Mucosa of gallbladder (tissue), 1 donor: ENCODE measurements at regions not wholly inside any gene's neighbourhood (a gene's known extent, or its start where the extent isn't known, plus 50 kb on each side); places are given as distances from the start of the nearest gene placed in this dataset.

Experiments
- DNase-seq: peaks from one replicate; pipeline ENCODE4 v3.0.0-alpha.2; 2020; ENCODE audit warnings: low spot score
- donor health status: DM: no; HTN: no; CAD: no.

DNA sequence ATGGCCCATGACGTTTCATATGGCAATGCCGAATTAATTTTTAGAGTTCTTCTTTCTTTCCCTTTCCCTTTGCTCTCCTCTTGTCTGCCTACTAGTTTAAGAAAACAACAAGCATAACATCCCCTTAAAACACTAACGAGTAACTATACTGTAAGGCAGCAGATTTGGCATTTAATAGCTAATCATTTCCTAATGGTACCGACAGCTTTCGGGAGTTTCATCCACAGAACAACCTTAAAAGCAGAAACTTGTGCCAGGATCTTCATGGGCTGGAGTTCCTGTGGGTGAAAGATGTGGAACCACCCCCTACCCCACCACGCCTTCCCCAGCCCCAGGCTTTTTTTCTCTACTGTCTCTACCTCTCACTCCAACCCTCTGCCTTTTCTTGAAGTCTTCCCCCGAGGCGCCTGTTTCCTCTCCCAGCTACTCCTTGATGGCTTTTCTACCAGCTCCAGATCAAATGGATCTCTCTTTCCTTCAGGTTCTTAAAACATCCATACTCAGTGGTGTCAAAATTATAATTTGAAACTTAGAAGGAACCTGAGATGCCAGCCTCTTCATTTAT is 319.5 kb downstream of the PIK3R1 start:
- DNase-seq: no peak

DNA sequence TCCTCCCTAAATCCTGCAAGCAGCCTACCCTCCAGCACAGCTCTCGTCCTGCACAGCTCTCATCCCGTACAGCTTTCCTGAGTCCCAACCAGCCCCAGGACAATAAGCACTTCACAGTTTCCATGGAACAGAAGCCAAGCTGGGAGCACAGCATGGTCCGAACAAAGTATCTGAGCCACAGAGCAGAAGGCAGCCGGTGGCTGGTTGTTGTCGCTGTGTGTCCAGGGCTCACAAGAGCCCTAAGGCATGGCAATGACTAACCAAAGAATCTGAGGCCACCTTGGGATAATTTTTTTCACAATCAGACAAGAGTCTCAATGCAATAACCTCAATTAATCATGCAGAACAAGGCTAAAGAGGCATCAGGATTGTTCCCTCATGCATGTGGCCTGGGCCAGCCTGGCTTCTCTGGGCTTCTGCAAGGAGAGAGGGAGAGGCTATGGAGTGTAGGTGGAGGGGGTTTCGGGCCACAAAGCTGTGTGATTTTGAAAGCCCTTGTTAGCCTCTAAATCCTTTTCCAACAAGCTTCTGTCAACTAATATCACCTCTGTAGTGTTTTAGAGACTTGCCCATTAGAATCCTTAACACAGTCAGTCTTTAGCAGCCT is 323.4 kb downstream of the PIK3R1 start:
- DNase-seq: no peak

DNA sequence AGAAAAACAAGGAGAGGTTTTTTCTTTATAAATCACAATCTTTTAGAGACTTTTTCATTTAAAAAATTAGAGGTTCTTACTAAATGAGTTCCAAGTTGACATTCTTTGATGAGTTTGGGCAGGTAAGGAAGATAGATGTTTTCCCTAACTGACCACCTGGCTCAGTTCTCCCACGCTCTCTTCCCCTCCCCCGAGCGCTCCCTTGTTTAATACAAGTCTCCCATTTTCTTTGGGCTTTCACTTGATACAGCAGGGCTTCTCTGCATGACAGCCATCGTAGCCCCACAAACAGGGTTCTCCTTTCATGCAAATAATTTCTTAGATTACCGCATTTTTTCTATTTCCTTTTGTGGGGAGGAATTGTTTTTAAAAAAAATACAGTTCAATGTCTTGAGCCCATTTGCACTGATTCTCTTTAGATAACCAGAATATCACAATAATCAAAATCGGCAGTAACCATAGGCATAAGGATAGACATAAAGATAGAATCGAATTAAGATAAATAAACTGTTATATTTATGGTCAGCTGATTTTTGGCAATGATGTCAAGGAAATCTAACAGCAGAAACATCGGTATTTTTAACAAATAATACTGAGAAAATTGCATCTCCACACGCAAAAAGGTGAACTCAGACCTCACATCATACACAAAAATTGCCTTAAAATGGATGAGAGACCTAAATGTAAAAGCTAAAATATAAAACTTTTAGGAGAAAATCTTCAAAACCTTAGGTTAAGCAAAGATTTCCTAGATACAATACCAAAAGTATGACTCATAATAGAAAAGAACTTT is 325.4 kb downstream of the PIK3R1 start:
- no peak for DNase-seq

DNA sequence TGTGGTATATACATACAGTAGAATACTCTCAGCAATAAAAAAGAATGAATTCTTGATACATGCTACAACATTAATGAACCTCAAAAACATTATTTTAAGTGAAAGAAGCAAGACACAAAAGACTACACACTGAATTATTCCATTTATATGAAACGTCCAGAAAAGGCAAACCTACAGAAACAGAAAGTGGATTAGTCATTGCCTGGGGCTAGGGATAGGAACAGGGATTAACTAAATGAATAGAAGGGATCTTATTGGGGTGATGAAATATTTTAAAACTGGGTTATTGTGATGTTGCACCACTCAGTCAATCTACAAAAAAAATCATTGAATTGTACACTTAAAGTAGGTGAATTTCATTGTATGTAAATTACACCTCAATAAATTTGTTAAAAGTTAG is 326.7 kb downstream of the PIK3R1 start:
- no peak for DNase-seq

DNA sequence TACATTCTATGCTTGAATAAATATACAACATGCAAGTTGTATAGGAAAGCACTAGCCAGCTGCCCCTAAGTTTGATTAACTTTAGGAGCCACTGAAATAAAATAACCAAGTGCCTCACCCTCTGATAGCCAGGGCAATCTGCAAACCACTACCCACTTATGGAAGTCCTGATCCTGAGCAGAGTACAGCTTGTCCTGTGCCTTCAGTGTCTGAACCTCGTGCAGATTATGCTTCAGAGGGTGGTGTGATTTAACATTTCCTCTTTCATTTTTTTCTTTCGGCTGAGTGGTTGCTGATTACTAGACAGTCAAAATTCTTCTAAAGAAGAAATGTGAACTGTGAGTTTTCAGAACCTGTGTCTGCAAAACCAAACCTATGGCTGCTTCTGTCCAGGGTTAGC is 327.7 kb downstream of the PIK3R1 start:
- no peak for DNase-seq

DNA sequence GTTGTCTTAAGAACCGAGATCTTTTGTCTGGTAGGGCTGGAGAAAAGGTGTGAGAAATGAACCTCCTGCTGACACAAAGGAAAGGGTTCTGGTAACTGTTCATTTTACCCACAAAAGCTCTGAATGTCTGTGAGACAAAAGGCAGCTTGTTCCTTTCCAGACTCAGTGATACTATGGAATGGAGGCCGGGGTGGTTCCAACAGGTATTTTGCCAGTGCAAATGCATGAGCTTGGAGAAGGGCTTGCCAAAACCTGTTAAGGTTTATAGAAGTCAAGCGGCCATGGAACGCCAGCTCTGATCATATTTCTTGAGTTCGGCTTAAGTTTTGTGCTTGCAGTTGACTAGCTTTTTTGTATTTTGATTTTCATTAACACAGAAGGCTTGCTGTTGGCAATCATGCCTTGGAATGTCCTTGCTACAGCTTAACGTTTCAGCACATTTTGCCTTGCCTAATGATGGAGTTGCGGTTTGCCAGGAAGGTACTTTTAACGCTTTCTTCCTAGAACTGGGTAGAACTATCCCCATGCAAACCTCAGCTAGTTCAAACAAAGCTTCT is 328.6 kb downstream of the PIK3R1 start:
- no peak for DNase-seq

DNA sequence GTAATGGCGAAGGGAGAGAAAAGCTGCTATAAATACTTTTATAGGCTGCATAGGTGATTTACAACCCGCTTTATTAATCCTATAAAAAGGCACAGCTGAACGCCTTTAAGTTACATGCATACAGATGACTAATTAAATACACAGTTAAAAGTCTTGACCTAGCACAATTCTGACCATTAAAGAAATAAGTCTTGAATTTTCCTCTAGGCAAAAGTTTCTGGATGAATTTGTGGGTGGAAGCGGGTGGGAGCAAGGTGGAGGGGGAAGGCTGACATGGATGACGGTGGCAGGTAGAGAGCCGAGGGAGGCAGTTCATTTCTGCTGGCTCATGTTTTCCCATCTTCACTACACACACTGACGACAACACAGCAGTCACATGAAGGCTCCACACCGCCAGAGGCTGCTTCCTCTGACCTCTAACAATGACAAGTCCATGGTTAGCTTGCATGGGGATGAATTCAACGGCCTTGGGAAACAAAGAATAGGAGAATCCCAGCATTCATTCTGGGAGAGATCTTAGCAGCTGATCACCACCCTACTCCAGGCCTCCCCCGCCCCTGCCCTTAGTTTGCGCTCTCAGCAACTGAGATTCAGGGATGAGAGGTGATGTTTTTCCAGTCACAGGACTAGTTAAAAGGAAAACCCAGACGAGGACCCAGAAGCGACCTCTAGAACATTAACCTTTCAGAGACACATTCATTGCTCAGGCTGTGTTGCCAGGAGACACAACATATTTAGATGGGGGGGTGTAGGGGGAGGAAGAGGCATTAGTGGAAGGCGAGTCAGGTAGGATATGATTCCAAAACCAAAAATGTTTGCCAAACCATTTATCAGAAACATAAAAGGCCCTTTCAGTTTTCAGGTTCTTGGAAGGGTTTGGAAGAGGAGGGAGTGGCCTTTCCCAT is 329.3 kb downstream of the PIK3R1 start:
- no peak for DNase-seq

DNA sequence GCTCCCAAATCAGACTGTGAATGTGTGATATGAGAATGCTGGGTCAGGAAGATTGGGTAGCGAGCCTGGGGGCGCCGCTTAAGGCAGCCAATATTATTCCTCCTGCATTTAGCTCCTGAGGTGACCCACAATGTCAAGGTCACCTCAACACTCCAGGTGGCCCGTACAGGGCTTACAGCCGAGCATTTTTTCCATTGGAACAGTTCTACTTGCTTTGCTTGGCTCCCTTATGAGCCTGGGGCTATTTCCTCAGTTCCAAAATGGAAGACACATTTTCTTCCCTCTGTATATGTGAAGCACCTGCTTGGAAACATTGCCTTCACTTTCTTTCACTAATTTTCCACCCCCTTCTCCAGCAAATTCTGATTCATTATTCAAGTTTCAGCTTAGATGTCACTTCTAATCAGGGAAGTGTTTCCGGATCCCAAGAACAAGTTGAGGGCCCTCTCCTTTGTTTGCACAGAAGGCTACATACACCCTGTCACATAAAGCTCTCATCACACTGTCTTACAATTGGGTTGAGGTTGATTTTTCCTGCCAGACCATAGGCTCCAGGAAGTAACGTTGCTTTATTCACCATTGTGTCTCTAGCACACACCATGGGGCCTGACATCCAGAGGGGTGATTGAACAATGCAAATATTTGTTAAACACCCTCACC is 330.2 kb downstream of the PIK3R1 start:
- DNase-seq: no peak

DNA sequence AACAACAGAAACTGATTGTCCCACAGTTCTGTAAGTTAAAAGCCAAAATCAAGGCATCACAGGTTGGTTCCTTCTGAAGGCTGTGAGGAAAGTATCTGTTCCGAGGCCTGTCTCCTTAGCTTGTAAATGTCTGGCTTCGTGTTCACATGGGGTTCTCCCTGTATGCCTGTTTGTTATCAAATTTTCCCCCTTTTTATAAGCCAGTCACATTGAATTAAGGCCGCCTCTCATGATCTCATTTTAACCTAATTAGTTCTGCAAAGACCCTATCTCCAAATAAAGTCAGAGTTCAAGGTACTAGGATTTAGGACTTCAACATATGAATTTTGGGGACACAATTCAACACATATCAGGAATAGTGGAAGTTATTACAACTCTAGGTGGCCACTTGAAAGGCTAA is 331.5 kb downstream of the PIK3R1 start:
- DNase-seq: no peak

DNA sequence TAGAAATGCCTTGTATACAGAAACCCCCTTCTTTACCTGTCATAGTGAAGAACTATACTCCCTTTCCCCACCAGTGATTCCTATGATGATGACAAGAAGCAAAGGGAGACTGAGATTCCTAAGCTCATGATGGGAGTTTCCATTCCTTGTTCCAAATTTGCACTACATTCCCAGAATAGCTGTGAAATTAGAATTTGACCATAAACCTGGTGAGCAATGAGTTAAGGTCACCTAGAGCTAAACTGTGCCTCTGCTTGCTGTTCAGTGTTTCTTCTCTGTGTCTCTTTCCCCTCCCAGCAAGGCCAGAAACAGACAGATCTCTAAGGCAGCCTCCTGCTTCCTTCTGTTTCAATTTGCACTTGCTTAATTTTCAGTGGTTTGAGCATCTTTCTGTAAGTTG is 332.1 kb downstream of the PIK3R1 start:
- DNase-seq: no peak

DNA sequence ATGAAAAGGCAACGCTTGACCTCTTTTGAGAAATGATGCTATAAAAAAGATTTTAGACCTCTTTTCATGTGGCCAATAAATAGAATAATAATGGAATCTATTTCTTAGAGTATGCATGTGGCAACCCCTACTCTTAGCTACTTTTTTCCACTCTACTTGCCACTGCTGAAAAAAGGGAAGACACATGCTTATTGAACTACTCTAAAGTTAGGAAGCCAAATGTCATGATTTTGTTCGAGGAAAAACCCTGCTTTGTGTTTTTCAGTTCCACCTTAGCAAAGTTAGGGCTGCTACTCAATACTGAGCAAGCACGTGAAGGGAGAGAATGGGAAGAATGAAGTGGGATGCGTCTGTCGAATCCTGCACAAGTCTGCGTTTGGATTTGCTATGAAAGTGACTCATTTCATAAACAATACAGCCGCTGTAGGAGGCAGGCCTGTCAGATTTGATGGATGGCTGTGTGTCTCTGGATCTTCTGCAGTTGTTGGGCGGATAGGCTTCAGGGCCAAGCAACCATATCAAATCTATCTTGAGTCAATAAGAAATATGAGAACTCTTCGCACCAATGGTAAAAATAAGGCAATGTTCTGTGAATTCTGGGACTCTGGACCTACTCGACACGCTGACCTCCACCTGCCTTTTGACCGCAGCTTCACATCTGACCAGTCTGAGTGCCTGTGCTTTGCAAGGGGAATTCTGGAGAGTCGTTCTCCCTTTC is 333.6 kb downstream of the PIK3R1 start:
- no peak for DNase-seq

DNA sequence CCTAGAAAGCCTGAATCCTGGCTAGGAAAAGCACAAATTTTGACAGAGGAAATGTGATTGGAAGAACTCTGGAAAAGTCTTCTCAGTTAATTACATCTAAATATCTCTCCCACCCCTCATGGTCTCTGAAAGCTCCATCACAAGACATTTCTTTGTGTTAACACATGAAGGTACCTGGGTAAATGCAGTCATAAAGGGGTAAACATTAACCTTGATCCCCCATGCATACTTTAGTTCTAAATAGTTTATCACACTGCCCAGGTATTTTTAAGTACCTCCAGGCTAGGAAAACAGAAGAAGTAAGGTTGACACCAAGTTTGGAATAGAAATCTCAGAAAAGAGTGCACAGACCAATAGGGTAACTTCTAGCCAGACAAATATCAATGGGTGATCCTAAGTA is 334.5 kb downstream of the PIK3R1 start:
- no peak for DNase-seq

DNA sequence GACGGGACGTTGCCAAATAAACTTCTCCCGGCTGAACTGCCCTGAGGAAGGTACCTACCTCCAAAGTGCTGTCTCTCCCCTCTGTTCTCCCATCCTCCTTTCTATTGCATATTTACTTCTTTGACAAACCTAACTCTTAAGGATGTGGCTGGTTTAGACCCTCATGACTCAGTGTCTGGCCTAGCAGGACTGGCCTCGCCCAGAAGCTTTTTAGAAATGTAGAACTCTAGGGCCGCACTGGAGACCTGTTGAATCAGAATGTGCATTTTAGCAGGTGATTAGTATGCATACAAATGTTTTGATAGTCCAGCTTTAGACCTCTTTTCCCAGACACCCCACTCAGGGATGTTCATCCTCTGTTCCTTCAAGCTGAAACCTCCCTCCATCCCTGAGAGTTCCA is 335.9 kb downstream of the PIK3R1 start:
- DNase-seq: no peak

DNA sequence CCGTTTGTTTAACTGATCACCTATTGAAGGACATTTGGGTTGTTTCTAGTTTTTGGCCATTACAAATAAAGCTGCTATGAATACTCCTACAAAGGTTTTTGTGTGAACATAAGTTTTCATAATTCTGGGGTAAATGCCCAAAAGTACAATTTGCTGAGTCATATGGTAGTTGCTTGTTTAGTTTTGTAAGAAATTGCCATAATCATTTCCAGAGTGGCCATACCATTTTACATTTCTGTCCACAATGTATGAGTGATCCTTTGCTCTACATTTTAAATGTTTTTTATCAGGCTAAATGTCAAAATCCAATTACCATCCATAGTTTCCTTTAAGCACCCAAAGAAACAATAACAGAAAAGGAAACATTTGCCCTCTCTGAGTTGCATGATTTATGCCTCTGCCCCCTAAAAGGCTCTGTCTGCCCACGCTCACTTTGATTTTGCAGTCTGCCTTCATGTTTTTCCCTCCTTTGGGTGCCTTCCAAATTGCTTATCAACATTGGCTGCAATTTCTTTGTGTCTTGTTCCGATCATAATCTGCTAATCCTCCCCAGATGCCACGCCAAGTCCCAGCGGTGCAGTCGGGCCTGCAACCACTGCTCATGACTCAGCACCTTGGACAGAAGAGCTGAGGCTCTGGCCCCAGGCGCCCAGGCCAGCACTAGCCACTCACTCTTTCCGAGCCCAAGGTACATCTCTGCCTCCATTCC is 339.2 kb downstream of the PIK3R1 start:
- peak; percentile 26 for DNase-seq

DNA sequence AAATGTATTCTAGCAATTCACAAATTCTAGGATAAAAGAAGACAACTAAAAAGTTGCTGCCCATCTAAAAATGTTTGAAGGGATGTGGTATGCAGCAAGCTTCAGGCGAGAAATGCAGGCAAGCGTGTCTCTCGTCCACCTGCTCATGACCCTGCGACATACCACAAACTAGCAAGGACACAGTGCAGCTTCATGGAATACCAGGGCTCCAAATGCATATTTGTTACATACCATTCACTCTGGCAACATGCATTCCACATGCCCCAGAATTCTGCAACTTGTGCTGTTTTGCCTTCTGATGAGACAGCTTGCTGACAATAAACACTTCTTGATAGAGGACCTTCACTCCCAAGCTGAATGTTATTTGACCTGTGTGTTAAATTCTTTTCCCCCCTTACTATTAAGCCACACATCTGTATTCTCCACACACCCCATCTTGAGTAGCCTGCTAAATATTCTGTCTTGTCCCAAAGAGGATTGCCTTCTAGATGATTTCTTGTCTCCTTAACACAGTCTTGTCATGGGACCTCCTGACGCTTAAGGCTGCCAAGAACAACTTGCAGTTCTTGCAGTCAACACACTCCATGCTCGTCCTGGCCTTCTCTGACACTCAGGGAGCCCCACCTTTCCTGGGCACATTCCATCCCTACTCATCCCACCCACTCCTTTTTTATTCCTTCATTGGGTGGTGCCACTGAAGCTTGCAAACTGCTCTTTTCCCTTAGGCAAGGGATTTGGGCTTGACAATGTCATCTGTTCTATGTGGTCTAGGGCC is 340.5 kb downstream of the PIK3R1 start:
- no peak for DNase-seq

DNA sequence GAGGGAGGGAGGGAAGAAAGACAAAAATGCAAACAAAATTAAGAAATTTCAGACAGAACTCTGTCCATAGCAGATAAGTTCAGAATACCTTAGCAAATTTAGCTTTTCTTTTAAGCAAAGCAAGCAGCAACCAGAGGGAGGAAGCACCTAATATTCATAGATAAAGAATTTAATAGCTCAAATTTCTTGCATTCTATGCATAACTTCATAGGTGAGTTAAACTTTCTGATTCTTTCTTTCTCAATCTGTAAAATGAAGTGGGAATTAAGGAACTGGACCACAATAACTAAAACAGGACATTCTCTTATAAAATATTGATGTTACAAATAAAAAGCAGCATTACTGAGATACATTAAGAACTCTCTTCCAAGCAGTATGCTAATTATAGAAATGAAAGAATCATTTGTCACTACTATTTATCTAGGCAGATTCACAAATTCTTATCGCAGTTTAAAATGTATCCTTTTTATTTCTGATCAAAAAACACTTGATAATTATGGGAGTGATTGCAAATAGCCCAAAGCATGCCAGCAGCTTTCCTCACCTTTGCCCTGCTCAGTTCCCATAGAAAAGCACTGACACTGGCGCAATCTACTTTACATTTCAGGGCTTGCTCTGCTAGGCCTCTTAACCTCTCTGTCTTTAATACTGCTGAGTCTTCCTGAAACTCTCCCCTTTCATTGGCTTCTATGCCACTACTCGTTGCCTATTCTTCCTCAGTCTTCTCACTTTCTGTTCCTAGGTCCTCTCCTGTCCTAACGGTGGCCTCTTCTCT is 341.8 kb downstream of the PIK3R1 start:
- DNase-seq: no peak

DNA sequence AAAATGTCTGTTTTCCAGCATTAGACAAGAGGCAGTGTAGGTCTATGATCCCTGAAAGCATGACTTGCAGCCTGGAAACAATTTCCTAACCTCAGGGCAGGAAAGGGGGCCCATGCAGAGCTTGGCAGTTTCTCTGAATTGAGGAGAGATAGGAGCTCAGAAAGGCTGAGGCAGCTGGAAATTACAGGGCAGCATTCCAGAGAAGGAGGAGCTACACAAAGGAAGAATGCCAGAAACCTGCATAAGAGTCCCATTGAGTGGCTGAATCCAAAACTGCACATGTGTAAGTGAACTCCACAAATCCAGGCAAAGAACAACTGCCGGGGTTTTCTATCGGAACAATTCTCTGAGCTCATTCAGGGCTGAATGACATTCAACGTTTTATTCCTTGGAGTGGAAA is 346.8 kb downstream of the PIK3R1 start:
- peak; percentile 63 for DNase-seq

DNA sequence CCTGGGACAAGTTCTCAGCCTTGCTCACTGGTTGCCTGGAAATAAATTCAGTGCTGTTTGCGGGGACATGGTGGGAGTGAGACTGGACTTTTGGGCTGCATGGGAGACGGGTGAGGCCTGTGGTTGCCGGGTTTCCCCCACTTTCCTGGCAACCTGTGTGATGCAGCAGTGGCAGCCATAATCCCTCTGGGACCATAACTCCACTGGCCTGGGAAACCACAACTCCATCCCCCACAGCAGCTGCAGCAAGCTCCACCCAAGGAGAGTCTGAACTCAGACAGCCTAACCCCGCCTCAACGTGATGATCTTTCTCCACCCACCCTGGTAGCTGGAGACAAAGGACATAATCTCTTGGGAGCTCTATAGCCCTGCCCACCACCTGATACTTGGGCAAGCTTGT is 349.9 kb downstream of the PIK3R1 start:
- DNase-seq: no peak

DNA sequence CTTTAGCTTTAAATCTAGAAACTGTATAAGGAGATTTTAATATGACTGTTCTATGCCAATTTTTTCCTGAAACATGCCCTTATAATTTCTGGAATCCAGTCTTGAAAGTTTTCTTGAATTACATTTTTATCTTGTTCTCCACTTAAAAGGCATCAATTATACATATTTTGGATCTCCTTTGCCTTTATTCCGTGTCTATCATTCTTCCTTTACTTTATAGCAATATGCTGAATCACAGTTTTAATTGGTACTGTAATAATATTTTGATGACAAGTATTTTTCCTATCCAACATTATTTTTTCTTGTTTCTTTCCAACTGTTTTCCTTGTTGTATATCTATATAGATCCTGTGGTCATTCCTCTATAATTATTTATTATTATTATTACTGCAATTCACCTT is 361.2 kb downstream of the PIK3R1 start:
- no peak for DNase-seq
